Hematopoietic multipotent progenitor cell treated with erythropoietin and hydrocortisone succinate and interleukin-3 and kit ligand, for 15 days (in vitro differentiated cells): ENCODE measurements at regions not wholly inside any gene's neighbourhood (a gene's known extent, or its start where the extent isn't known, plus 50 kb on each side); places are given as distances from the start of the nearest gene placed in this dataset.
"Not testable (repeated sequence)": the region's sequence is repeated elsewhere in the genome, so short reads cannot be mapped to it uniquely, and the experiment has no call there.

ENCODE experiments used
- DNase-seq: peaks from one replicate; pipeline ENCODE4 v3.0.0-alpha.2; 2015; ENCODE audit warnings: low spot score

DNA sequence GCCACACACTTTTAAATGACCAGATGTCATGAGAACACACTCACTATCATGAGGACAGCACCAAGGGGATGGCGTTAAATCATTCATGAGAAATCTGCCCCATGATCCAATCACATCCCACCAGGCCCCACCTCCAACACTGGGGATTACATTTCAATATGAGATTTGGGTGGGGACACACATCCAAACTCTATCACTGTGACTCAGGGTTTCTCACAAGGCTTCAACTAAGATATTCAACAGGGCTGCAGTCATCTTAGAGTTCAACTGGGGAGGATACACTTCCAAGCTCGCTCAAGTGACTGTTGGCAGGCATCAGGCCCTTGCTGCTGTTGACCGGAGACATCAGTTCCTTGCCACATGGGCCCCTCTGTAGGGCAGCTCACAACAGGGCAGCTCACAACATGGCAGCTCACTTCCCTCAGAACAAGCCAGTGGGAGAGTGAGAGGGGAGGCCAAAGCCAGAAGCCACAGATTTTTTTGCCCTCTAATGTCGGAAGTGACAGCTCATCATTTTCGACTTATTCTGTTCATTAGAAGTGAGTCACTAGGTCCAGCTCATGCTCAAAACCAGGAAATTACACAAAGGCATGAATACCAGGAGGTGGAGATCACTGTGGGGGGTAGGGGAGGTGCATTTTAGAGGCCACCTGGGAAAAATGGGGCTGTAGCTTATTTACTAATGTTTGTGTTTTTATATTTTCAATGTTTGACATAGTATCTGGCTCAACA is 50.8 kb upstream of the PTHLH start:
- no peak for DNase-seq

DNA sequence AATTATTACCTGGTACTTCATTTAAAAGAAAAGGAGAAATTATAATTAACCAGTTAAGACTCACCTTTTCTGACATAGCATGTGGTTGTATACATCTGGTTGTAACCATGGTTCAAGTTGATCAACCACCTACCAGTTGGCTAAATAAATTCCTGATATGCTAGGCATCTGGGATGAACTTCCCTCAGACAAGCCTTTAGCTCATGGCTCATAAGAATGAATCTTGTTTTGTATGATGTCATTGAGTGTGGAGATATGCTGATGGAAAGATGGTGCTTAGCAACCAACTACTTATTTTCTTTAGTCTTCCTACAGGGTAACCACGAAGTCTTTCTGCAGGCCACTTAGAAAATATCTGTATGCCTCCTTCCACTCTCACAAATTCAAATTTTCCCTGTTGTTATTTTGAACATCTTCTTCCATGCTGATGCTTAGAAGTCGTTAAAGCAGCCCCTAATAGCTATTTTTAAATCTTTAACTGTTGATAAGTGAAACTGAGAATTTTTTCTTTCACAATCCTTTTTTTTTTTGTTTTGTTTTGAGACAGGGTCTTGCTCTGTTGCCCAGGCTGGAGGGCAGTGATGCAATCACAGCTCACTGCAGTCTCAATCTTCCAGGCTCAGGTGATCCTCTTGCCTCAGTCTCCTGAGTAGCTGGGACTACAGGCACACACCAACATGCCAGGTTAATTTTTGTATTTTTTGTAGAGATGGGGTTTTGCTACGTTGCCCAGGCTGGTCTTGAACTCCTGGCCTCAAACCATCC is 51.9 kb upstream of the PTHLH start:
- DNase-seq: no peak

DNA sequence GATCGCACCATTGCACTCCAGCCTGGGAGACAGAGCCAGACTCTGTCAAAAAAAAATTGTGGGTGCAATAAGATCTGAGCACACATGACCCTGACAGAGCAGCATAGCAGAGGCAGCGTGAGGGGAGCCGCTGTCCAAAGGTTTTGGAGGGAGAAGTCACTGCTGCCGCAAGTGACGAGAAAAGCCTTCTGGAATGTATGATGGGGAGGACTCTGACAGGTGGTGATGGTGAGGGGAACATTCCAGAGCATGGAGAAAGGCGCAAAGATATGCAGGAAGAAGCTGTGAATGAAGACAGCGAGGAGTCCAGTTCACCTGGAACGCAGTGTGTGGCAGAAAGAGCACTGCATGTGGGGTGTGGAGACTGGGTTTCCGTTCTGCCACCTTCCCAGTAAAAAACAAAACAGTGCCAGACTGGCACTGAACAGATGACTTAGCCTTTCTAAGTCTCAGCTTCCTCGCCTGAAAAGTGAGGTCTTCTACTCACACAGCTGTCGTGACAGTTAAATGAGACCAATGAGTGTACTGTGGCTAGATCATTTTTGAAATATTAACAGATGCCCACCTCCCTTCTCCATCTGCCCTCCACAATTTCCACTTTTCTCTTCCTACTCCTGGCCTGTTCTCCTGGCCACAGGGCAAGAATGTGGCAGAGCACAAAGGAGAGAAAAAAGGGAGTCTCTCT is 53.4 kb upstream of the PTHLH start:
- no peak for DNase-seq

DNA sequence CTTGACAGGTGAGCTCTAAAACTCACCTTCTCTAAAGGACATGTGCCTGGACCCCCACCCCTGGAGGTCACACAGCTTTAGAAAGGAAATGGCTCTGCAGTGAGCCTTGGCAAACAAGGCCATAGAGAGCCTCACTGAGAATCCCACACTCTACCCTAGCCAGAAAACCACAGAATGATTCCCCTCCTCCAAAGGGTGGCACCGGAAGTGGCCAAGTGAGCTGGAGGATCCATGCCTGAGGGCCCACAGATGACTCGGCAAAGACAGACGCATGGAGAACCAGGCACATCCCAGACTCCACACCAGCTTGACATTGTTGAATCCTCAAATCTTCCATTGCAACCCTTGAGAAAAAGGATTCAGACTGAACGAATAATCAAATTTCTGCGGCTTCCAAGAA is 54.2 kb upstream of the PTHLH start:
- no peak for DNase-seq

DNA sequence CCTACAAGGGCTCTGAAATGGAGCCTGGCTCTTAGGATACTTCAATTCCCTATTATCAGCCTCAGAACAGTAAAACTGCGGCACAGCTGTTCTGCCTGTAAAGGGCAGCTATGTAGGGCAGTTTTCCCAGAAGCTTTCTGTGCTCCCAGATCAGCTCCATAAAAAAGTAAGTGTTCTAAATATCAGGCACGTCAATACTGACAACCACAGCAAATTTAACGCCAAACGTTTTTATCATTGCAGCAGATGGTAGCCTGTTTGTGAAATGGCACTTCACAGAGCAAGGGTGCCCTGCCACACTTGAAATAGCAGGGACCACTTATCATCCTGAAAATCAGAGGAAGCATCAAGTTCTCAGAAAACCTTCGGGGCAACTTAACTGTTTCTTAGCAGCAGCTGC is 54.8 kb upstream of the PTHLH start:
- no peak for DNase-seq

DNA sequence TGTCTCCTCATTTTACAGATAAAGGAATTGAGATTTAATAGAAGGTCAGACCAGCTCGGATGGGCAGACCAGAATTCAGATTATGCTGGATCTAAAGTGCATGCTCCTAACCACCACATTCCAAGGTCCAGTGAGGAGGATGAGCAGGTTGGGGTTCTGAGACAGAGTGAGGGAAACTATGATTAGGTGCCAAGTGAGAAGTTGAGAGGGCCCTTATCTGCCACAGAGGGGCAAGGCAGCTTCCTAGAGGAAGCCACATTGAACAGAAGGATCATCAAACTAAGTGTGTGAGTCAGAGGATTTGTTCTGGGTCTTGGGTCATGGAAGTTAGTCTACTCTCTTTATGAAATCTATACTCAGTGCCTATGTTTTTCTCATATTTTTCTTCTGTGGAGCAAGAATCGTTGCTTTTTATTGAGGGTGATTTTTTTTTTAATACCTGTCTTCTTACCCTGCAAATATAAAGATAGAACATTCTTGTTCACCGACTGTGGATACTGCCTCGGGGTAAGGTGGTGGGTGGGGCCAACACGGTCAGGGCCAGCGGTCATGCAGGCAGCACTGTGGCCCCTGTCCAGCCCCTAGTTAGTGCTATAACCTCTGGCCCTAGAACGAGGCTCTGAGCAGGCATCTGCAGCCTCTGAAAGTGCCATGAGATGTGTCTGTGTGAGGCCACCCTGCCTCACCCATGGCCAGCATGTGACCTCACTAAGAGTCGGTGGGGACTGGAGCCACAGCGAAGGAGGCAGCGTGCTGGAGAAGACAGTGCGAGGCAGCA is 55.6 kb upstream of the PTHLH start:
- no peak for DNase-seq

DNA sequence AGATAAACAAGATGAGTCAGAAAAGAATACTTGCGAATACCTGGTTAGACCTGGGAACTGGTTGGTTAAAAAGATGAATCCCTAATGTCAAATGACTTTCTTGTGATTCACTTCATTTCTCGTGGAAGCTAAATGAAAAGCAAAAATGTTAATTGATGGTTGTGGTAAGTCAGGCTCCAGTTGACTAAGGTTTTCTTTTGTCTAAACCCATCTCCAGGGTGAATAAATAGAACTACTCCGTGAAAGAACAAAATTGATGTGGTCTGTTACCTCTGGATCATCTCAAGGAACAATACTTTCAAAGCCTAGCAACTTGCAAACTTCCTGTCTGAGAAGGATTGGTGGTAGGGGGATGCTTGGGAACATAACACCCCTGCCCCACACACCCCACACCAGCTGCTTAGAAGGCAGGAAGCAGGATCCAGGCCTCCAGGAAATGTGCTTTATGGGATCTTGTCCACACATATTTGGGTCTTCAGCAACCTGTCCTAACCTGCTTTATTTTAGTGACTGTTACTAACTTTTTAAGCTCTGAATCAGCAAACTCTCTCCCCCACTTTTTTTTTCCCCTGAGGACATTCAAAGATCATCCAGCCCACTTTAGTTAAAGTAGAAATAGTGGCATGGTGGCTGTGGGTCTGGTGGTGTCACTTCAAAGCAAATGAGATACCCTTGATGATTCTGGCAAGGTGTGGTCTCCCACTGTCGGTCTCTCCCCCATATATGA is 60.4 kb upstream of the PTHLH start:
- DNase-seq: no peak

DNA sequence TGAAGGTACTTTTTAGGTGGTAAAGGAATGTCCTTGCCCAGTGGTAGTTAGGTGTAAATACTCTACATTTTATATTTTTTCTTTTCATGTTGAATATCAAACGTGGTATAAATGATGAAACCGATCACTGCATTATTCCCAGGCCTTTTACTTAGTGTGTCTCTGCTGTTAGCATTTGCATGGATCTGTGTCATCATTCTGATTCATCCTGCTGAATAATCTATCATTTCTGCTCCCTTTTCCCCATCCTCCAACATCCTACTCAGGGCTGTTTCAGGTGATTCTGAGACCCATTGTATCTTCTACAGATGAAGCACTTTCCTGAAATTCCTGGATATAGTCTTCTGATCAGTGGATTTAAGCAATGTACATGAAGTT is 61.0 kb upstream of the PTHLH start:
- DNase-seq: no peak

DNA sequence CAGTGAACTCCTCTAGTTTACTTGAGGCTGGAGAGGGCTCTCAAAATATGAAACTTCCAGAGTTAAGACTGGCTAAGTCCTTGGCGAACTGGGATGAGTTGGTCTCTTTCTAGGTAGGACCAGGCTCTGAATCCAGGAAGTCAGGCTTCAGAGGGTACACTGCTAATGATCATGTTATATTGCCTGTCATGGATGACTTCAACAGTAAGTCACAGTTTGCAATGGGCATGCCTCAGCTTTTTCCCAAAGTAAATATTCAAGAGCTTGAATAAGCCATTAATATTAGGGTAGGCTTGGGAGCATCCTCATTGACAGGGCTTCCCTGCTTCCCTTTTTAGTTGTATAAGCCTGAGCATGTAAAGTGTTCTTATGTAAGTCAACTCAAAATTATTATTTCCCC is 61.7 kb upstream of the PTHLH start:
- DNase-seq: no peak

DNA sequence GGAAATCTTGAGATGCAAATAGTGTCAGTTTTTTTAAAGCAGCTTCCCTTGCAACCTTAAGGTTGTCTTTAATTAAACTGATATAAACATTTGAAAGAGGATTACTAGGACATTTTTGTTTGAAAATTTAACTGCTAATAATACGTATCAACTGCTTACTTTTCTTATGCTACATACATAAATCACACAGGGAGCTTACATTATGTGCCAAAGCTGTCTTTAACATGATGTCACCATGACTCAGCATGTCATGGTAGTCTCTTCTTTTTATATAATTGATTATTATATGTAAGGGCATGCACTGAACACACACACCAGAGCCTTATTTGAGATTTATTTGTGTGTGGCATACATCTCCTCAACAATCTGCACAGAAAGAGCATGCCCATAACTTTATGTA is 63.0 kb upstream of the PTHLH start:
- no peak for DNase-seq

DNA sequence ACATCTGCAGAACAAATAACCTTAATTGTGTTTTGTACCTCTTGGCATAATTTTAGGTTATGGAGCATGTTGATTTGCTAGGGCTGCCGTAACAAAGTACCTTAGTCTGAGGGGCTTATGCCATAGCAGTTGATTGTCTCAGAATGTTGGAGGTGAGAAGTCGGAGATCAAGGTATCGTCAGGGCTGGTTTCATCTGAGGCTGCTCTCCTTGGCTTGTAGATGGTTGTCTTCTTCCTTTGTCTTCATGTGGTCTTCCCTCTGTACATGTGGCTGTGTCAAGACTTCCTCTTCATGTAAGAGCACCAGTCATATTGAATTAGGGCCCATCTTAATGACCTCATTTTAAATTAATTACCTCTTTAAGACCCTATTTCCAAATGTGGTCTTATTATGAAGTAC is 64.4 kb upstream of the PTHLH start:
- DNase-seq: no peak

DNA sequence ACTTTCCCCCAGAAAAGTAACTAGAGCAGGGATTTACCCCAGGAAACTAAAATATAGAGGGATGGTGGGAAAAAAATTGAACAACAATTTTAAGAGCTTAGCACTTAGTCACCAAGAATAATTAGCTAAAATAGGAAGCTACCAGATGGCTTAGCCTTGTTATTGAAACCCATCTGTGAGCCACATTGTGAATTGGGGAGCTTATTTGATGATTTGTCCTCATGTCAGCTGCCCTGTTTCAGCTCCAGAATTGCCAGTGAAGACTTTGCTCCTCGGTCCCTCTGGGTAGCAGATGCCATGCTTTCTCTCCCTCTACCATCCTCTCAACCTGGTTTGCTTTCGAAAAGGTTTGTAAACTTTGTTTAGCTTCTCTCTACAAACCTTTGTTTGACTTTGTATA is 67.7 kb upstream of the PTHLH start:
- no peak for DNase-seq

DNA sequence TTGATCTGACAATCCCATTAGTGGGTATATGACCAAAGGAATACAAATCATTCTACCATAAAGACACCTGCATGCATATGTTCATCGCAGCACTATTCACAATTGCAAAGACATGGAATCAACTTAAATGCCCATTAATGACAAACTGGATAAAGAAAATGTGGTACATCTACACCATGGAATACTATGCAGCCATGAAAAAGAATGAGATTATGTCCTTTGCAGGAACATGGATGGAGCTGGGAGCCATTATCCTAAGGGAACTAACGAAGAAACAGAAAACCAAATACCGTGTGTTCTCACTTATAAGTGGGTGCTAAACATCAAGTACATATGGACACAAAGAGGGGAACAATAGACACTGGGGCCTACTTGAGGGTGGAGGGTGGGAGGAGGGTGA is 74.1 kb upstream of the PTHLH start:
- not testable (repeated sequence) for DNase-seq

DNA sequence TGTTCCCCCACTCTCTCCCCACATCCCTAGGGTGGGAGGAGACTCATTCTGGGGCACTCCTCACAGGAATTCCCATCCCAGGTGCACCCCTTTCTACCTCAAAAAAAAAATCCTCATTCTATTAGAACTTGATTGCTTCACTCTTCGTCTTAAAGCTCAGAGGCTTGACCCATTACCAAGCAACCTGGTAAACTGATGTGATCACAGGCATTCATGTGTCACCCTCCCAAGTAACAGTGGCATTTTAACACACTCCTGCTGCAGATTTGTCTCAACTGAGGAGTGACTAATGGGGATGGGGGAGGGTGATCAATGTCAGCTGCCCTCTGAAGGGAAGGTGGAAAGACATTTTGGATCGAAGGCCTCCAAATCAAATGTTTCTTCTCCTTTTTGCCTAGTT is 78.1 kb upstream of the PTHLH start:
- DNase-seq: no peak

DNA sequence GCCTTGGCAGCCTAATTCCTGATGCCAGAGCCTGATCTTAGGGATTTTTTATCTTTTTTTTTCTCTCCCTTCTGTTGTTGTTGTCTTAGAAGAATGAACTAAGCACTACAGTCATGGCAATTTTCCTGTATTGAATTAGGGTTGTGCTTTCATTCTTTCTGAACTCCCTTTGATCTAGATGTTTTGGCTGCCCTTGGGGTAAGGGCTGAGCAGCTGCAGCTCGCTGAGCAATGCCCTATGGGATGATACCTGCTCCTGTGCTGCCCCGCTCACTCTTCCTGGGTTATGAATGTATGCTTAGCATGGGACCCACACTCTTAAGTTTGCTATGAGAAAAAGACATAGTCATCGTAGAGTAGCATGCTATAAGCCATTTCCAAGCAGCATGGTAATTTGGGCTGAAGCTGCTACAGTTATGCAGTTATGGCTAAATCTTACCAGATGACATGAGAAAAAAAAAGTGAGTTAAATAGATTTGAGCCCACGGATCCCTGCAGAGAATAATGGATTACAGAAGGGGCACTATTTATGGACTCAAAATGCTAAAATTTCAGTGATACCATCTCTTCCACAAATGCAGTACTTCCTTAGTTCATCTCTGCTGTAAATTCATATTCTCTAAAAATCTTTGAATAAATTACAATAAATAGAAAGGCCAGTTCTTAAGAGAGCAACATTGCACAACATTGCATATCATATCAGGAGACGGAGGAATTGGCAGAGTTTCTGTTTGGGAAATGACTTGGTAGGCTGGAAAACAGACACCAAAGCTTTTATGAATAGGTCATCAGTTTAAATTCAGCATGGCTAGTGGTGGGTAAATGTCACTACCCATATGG is 79.2 kb upstream of the PTHLH start:
- no peak for DNase-seq

DNA sequence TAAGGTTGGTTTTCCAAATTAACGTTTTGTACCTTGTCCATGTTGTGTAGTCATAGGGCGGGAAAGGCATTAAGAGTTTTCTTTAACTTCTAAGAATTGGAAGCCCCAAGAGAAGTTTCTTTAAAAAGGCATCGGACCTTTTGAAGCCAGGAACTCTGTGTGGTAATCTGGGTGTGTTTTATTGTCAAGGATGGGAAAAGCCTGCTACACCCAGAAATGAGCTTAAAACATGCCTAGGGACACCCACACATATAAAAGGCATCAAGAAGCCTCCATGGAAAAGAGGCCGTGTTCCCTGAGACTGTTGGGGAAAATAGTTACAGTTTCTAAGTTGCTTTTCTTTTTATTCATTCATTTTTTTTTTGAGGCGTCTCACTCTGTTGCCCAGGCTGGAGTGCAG is 81.0 kb upstream of the PTHLH start:
- DNase-seq: no peak

DNA sequence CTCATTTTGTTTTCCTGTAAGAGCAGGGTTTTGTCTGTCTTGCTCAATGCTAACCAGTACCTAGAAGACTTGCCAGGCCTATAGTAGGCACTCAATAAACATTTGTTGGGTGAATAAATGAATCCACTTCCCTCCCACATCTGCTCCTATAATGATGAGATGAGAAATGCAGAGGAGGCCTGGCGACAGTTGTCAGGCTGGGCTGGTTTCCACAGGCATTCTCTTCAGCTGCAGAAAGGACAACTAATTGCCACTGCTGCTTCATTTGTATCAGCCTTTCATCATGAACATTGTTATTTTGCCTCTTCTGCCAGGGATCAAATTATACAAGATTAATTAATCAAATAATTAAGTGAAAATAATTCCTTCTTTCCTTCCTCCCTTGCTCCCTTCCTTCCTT is 82.0 kb upstream of the PTHLH start:
- no peak for DNase-seq

DNA sequence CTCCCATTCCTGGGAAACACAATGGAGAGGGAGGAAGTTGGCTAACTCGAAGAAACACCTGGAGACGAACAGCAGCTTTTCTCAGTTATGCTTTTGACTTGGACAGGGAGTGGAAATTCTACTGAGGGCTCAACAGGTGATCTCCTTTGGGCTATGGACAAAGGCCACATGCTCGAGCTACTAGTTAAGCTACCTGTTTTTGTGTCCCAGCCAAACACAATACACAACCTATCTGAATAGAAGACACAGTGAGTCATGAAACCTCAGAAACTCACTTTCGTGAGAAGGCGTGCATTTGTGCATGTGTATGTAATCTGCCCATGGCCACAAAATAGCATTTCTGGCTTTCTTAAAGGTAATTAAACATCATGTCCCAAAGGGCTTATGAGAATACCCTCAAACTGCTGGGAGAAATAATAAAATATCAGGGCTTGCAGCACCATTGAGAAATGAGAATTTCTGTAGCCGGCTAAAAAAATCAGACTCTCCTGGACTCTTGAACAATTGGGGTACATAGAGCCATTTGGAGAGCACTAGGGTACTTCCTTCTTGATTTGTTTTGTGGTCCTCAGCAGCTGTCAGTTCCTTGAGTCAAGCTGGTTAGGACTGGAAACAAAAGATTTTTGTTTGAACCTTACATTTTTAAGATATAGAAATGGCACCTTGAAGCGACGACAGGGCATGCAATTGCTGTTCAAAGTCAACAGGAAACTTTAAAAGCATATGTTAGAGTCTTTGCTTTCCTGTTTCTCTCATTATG is 85.5 kb upstream of the PTHLH start:
- DNase-seq: no peak

DNA sequence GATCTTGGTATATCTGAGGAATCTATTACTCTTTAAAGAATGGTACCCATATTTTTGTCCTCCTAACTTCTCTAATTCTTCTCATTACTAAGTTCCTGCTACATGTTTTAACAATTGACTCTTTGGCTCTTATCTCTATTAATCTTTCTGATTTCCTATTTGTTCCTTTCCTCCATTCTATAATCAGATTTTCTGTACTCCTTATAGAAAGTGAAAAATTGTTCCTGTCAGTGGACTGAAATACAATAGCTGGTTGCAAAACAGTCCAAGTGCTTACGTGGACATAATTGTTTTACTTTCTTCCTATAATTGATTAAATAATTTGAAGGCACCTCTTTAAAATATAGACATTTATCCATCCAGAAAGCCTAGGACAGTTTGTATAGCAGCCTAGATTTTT is 86.7 kb upstream of the PTHLH start:
- no peak for DNase-seq

DNA sequence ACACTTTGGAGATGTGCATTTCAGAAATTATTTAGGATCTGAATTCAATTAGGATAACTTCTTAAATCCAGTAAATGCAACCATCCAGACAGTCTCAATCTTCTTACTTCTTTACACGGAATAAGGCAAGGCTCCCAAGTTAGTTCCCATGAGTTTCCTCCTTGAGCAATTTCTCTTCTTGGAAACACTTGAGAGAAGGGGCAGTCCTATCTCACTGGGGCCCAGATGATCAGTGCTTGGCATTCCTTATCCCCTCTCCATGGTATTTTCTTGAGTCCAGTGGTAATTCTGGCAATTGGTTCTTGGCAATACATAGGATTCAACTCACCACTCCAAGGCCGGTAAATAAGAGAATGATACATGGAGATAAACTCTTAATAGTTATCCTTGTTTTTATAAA is 87.1 kb upstream of the PTHLH start:
- no peak for DNase-seq
